BJ (cell line): ENCODE measurements at regions not wholly inside any gene's neighbourhood (a gene's known extent, or its start where the extent isn't known, plus 50 kb on each side); places are given as distances from the start of the nearest gene placed in this dataset.

Experiments used
- CTCF ChIA-PET: fragments of 350-600 bp; formaldehyde crosslinking; extraction: SDS; loops from one replicate; lab custom pipeline; 2021; ENCODE audit warnings: antibody characterized with exemption, inconsistent platforms; lab: Yijun Ruan, JAX
- POLR2A ChIA-PET: fragments of 300-600 bp; sonication (Branson Sonifier 250); formaldehyde crosslinking; extraction: SDS; loops from one replicate; lab custom pipeline; 2021; ENCODE audit warnings: antibody characterized with exemption; lab: Charles Lee
- DNase-seq: peaks from one replicate; pipeline ENCODE4 v3.0.0-alpha.2; 2011; ENCODE audit warnings: low read depth
- H3K27me3 ChIP-seq: 2 replicates; pipeline ENCODE4 v1.6.0; 2011; ENCODE audit warnings: low read length; ENCODE audit not compliant: control insufficient read depth, insufficient read depth
- H3K36me3 ChIP-seq: 2 replicates; pipeline ENCODE4 v1.5.1; 2011; ENCODE audit warnings: low read length; ENCODE audit not compliant: control insufficient read depth, insufficient read depth
- H3K4me3 ChIP-seq: 2 replicates; pipeline ENCODE4 v1.5.1; 2011; ENCODE audit warnings: low read depth, mild to moderate bottlenecking, control low read depth, low read length
- TF ChIP-seq, protein P1 (sequence below): IDR thresholded peaks from 2 replicates; pipeline ENCODE4 v1.5.1; 2011; ENCODE audit warnings: low read depth, mild to moderate bottlenecking, control low read depth, inconsistent platforms, low read length, moderate library complexity; ENCODE audit not compliant: insufficient read depth

DNA sequence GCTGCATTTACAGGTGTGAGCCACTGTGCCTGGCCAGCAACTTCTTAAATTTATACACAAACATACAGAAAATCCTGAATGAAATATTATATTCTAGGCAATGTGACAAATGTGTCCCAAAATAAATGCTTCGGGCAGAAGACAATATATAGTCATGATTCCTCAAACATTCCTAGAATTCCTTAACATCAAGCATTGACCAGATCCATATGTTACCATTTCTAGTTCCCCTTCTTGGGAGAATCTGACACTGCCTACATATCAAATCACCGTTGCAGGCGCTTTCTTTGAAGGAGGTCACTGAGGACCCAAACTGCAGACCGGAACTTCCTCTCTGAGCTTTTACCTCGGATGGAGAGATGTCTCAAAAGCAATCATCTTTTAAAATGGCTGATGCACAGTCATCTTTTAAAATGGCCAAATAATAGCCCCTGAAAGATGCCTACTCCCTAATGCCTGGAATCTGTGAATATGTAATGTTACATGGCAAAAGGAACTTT, 323.5 kb downstream of the PHF14 start:
- ChIA-PET POLR2A (no interaction called here), CTCF (no interaction called here)
- no peak overlapping the region for H3K4me3 ChIP-seq
- no peak for DNase-seq
- H3K36me3 ChIP-seq: no peaks in the 10 kb centered on the region
- TF ChIP-seq, protein P1, sequence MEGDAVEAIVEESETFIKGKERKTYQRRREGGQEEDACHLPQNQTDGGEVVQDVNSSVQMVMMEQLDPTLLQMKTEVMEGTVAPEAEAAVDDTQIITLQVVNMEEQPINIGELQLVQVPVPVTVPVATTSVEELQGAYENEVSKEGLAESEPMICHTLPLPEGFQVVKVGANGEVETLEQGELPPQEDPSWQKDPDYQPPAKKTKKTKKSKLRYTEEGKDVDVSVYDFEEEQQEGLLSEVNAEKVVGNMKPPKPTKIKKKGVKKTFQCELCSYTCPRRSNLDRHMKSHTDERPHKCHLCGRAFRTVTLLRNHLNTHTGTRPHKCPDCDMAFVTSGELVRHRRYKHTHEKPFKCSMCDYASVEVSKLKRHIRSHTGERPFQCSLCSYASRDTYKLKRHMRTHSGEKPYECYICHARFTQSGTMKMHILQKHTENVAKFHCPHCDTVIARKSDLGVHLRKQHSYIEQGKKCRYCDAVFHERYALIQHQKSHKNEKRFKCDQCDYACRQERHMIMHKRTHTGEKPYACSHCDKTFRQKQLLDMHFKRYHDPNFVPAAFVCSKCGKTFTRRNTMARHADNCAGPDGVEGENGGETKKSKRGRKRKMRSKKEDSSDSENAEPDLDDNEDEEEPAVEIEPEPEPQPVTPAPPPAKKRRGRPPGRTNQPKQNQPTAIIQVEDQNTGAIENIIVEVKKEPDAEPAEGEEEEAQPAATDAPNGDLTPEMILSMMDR: no peak
- H3K27me3 ChIP-seq: no peaks in the 10 kb centered on the region

DNA sequence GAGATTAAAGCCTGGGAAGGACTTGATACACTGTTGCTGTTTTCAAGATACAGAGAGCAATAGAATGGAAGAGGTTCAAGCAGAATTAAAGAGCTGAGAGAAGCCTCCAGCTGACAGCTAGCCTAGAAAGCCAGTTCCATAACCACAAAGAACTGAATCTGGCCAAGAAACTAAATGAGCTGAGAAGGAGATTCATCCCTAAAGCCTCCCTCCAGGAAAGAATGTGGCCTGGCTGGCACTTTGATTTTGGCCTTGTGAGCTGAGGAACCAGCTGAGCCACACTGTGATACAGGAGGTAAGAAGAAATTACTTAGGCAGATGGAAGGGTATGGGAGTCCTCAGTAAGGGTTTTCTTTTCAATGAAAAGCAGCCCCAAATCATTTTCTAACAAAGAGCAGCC, 324.1 kb downstream of the PHF14 start:
- Histone ChIP-seq H3K27me3 (no peaks in the 10 kb centered on the region), H3K36me3 (no peaks in the 10 kb centered on the region), H3K4me3 (no peak overlapping the region)
- ChIA-PET CTCF (no interaction called here), POLR2A (no interaction called here)
- TF ChIP-seq, protein P1: no peak
- no peak for DNase-seq

DNA sequence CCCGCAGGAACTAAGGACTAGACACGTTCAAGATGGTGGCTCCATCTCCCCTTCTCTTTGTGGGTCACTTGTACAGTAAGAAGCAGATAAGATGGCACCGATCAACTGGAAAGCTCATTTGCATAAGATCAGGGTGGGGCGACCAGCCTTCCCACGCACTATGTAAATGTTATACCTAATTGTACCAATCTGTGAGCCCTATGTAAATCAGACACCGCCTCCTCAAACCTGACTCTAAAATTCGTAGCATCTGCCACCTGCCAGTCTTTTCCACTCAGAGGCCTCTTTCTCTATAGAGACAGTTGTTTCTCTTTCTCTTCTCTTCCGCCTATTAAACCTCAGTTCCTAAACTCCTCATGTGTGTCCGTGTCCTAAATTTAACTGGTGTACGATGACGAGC, 324.5 kb downstream of the PHF14 start:
- TF ChIP-seq, protein P1: no peak
- H3K4me3 ChIP-seq: no peak overlapping the region
- POLR2A ChIA-PET: no interaction called here
- CTCF ChIA-PET: no interaction called here
- H3K36me3 ChIP-seq: no peaks in the 10 kb centered on the region
- H3K27me3 ChIP-seq: no peaks in the 10 kb centered on the region
- DNase-seq: no peak

DNA sequence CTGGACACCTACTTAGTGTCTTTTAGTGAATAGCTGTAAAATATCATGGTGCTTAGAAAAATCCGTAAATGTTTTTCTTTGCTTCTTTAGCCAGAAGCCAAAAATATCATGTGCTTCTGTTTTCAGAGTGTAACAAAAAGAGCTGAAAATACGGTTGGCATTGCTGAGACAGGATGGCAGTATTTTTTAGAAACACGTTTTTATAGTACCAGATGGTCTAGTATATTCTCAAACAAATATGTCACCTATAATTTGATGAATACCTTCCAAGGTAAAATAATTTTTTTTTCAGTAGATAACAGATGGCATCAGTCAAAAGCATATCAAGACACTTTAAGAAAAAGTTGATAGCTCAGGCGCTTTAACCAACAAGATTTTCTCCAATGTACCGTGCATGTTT, 326.6 kb downstream of the PHF14 start:
- POLR2A ChIA-PET: no interaction called here
- Histone ChIP-seq H3K4me3 (no peak overlapping the region), H3K27me3 (no peaks in the 10 kb centered on the region), H3K36me3 (no peaks in the 10 kb centered on the region)
- DNase-seq: no peak
- TF ChIP-seq, protein P1: no peak
- CTCF ChIA-PET: no interaction called here

DNA sequence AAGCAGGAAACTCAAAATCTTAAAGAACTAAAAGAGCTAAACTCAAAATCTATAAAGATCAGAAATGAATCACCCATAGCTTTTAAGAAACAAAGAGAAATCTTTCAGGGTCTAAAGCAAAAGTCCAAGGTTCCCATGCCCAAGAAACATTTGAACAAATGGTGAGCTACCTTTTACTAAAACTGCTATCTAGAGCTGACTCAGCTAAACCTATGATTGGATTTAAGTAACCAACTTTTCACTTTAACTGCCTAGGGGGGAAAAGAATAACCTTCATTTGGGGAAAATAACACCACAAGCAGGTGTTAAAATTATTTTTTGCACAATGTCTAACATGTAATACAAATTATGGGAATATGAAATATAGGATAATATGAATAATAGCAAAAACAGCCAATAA, 328.4 kb downstream of the PHF14 start:
- ChIA-PET POLR2A (no interaction called here), CTCF (no interaction called here)
- Histone ChIP-seq H3K4me3 (no peak overlapping the region), H3K27me3 (no peaks in the 10 kb centered on the region), H3K36me3 (no peaks in the 10 kb centered on the region)
- no peak for DNase-seq
- TF ChIP-seq, protein P1: no peak
